Ramos (cell line): ENCODE measurements at regions not wholly inside any gene's neighbourhood (a gene's known extent, or its start where the extent isn't known, plus 50 kb on each side); places are given as distances from the start of the nearest gene placed in this dataset.
"Not testable (repeated sequence)": the region's sequence is repeated elsewhere in the genome, so short reads cannot be mapped to it uniquely, and the experiment has no call there.

Experiments used
- in situ Hi-C: fragments of 300-500 bp; cut with MboI; formaldehyde crosslinking; loops from one replicate; pipeline ENCODE4 v1.14.3; 2022; ENCODE audit warnings: low sequenced_read_pairs; ENCODE audit not compliant: unreplicated experiment

DNA sequence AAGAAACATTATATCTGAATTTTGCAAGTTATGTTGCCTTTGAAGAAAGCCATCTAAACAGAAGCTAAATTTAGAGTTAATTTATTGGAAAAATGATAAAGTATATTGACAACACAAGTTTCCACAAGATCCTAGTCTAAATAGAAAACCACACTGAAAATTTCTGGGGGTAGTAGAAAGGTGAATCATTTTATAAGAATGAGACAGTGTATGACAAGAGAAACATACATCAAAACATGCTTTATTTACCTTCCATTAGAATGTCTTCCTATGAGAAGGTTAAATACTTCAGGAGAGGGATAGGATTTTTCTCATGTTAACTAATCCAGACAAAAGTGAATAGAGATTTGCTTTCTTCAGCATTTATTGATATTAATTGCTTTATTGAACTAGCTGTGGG, 1389.8 kb upstream of the ZEB2 start:
- in situ Hi-C loops, result no loop called here

DNA sequence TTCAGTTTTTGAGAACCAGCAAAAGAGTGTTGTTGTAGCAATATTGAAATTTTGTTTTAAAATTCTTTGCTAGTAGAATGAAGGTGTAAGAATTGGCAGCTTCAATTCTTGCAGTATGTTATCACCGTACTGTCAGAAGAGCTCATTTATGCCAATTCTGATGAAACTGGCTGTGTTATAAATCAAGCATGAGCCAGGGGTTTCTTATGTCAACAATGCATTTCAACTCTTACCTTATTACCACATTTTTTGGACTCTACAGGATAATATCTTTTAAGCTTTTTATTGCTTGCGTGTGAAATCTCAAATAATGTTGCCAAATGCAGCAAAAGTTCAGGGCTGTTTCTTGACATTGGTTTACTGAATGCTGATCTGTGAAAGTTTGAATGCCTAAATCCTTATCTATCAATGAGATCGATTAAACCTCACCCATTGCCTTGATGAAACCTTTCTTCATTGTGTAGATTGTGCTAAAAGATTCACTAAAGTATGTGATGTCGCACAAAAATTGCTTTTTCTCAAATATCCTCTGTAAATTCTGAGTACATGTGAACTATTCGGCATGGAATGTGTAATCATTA, 1389.3 kb upstream of the ZEB2 start:
- in situ Hi-C loops, result no loop called here

DNA sequence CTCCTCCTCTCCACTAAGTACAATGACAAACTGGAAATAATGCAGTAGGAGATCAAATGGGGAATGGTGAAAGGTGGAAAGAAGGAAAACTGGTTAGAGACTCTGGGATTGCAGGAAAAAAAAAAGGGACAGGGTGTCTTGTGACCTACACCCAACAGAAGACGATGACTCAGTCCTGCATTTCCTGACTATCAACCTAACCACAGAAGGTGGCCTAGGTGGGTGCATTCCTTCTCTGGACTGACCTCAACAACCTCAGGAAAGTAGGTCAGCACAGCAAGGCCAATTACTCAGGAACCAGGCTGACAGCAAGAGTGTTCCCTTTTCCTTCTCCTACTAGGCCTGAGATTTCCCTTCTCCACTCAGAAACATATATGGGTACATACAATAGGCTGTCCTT, 1386.4 kb upstream of the ZEB2 start:
- in situ Hi-C loops, result no loop called here

DNA sequence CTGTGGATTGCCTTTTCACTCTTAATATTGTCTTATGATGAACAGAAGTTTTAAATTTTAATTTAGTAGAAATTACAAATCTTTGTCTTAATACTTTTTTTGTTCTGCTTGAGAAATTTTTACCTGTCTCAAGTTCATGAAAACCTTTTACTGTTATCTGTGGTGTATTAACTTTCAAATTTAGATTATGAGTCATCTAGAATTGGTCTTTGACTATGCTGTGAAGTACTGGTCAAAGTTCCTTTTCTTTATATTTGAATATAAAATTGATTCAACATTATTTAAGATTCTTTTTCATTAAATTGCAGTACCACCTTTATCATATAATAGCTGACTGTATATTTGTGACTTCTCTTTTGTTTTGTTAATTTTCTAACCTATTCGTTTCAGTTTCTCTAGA, 1385.5 kb upstream of the ZEB2 start:
- in situ Hi-C loops, result no loop called here

DNA sequence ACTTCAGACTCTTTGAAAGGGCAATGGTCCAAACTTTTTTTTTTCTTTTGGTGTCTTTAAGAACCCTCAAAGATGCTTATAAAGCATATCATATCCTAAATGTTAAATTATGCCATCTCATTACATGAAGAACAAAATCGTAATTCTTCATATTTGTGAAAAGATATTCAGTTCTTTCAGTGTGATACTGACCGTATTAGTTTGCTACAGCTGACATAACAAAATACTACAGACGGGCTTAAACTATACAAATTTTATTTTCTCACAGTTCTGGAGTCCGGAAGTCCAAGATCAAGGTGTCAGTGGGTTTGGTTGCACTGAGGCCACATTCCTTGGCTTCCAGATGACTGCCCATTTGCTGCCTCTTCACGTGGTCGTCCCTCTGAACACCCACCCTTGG, 1377.2 kb upstream of the ZEB2 start:
- in situ Hi-C loops, result no loop called here

DNA sequence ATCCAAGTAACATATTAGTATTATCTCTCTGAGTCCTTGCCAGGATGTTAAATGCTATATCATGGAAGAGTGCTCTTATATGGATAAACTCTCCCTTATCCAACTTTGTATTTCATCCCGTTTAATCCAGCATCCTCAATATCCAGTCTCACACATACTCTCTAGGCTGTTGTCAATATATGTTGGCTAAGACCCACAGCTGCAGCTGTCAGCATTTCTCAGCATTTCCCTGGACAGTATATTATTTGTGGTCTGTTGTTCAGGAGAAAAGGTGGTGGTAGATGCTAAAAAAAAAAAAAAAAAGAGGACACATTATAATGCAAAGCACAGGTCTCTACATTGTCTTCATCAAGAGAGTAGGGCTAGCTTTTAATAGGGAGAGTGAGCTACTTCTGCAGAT, 1368.0 kb upstream of the ZEB2 start:
- in situ Hi-C loops, result no loop called here

DNA sequence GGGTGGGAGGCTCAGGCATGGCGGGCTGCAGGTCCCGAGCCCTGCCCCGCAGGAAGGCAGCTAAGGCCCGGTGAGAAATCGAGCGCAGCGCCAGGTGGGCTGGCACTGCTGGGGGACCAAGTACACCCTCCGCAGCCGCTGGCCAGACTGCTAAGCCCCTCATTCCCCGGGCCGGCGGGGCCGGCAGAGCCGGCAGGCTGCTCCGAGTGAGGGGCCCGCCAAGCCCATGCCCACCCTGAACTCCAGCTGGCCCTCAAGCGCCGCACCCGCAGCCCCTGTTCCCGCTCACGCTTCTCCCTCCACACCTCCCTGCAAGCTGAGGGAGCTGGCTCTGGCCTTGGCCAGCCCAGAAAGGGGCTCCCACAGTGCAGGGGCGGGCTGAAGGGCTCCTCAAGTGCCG, 1361.1 kb upstream of the ZEB2 start:
- in situ Hi-C loops, result not testable (repeated sequence)

DNA sequence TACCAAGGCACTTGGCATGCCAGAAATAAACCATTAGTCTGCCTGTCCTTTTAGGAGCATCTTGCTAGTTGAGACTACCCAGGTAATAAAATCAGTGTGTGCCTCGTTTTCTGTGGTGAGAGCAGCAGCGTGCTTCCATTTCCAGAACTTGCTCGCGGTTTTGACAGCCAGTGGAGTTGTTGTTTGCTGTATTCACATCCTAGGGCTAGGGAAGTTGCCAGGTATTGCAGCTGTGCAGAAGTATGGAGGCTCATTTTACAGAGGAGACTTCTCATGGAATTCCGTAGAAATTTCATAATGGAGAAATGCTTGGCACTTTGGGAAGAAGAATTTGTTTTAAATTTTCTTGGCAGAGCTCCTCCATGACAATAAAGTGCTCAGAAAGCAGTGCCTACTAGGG, 1355.1 kb upstream of the ZEB2 start:
- in situ Hi-C loops, result no loop called here

DNA sequence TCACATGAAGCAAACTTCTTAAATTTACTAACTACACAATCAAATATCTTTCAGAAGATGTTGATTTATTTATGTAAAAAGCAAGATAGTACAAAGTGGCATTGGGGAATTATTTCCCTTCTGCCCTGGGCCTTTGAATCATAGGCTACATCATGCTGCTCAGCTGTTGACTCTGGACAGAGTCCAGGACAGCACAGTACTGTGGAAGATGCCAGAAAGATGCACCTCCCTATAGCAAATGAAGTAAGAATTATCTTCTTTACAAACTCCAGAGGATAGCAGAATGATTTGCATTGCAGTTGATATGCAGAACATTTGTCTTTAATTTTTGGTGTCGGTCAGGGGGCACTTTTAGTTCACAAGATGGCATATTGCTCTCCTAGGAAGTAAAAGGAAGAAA, 1354.5 kb upstream of the ZEB2 start:
- in situ Hi-C loops, result no loop called here

DNA sequence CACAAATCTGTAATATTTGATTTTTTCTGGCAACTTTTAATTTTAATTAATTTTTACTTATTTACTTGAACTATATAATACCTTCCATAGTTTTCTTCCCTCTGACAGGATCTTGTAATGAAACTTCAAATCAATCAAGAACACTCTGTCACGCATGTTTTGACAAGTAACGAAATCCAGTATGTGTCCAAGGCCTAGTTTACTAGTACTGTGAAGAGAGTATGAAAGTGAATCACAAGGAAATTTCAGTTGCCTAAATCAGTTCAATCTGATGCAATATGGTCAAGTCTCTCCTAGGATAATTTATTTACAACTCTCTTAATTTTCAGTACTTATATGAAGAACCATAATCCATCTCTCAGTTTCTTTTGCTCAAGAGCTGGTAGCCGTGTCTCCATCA, 1344.6 kb upstream of the ZEB2 start:
- in situ Hi-C loops, result no loop called here

DNA sequence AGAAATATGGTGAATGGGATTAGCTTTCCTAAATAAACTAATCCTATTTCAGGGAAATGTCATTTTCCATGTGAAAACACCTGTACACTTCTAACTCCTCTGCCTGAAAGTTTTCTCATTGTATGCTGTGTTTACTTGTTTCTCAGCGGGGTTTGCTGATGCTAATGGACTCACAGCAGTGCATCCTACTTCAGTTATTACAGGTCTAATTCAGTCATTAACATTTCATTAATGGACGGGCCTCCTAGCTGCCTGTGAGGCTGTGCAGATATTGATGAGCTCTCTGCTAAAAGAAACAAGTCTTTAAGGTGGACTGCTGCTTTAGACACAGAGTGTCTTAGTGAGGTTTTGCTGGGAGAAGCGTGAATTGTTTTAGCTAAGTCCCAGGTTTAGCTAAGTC, 1342.0 kb upstream of the ZEB2 start:
- in situ Hi-C loops, result no loop called here

DNA sequence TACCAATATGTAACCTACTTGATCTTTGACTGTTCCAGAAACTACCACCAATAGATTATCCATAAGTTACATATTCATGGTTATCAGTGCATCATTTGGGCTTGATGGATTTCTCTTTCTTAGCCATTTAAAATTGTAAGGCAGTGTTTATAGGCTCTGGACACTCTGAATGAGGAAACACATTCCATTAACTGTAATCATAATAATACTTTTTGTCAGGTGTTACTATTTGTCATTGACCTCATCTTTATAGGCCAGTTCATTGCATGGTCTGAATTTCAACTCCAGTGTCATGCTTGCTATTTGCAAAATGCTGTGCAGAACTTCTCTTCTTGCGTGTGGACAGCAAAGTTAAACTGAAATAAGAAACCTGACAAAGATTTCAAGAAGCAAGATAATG, 1340.2 kb upstream of the ZEB2 start:
- in situ Hi-C loops, result no loop called here

DNA sequence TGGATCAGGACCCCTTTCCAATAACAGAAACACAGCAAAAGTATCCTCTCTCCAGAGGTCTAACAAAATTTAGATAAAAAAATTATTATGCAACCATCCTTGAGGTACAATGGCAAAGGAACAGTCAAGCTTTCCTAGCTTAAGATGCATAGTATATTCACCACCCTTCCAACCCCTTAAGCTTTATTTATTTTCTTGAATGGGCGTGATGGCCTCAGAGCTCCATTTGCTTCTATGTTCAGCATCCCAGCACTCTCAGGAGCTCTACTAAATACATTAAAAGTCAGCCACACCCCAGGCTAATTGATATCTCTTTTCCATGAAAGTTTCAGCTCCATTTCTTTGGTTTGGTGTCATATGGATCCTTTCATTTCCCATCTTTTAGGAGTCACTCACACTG, 1335.2 kb upstream of the ZEB2 start:
- in situ Hi-C loops, result no loop called here

DNA sequence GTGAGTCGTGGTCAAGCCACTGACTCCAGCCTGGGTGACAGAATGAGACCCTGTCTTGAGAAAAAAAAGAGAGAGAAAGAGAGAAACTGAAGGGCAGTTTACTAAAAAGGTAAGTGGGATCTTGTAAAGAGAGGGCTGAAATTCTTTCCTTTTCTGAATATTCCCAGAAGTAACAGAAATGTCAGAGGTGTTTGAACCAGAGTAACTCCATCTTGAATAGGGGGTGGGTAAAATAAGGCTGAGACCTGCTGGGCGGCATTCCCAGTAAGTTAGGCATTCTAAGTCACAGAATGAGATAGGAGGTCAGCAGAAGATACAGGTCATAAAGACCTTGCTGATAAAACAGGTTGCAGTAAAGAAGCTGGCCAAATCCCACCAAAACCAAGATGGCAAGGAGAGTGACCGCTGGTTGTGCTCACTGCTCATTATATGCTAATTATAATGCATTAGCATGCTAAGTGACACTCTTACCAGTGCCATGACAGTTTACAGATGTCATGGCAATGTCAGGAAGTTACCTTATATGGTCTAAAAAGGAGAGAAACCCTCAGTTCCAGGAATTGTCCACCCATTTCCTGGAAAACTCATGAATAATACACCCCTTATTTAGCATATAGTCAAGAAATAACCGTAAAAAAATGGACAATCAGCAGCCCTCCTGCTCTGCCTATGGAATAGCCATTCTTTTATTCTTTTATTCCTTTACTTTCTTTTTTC, 1334.3 kb upstream of the ZEB2 start:
- in situ Hi-C loops, result no loop called here

DNA sequence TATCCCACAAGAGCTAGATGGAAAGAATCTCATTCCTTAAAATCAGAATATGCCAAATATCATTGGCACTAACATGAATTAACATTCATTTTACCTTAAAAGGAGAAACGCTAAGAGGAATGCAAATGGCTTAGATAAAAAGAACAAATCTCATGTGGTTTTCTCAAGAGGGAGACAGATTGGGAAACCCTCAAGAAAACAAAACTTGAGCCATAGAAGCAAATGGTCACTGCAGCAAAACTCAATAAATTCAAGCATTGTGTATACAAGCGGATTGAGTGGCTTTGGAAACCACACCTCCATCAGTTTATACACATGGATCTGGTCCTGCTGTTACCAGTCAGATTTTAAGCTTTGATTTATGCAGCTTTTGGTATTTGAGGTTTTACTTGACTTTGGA, 1331.8 kb upstream of the ZEB2 start:
- in situ Hi-C loops, result no loop called here

DNA sequence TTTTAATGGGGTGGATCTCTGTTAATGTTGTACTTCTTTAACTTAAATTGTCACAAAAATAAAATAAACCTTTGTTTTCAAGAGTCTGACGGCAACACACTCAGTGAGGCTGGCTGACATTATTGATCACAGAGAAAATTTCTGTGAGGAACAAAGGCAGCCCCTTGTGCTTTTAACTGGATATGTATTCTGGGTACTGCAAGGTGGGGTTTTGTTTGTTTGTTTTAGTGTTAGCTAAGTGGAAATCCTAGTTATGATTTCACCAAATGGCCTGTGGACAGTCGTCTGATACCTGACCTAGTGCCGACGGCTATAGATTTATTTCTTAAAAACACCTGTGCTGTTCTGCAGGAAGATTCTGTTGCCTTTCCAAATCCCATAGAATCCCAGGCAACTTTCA, 1329.5 kb upstream of the ZEB2 start:
- in situ Hi-C loops, result no loop called here

DNA sequence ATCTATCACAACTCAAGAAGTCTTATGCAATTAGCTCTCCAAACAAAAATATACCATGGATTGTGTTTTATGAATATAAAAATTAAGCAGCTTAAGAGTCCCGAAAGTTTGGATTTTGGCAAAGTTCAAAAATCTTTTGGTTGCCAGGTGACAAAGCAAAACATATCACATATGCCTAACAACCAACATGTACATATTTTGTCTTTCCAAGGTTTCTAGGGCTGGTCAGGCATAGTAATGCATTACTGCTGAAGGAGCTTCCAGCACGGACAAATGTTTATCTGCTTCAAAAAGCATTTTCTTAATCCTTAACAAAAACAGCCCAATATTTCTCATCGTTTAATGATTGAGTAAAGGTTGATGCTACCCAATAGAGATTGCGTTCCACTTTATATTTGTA, 1327.1 kb upstream of the ZEB2 start:
- in situ Hi-C loops, result no loop called here

DNA sequence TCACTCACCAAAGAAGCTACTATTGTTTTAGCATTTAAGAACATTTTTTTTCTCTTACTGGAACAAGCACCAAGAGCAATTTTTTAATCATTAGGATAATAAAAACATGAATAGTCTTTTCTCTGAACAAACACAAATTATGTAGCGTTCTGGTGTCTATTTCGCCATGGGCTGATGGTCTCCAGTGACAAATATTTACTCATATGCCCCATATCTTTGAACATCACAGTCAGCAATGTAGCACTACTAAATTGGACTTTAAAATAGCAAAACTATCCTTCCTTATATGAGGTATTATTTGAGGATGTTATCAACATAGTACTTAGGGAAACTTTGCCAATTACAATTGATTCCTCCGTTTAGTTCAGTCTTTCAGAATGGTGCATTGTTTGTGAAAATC, 1326.0 kb upstream of the ZEB2 start:
- in situ Hi-C loops, result no loop called here

DNA sequence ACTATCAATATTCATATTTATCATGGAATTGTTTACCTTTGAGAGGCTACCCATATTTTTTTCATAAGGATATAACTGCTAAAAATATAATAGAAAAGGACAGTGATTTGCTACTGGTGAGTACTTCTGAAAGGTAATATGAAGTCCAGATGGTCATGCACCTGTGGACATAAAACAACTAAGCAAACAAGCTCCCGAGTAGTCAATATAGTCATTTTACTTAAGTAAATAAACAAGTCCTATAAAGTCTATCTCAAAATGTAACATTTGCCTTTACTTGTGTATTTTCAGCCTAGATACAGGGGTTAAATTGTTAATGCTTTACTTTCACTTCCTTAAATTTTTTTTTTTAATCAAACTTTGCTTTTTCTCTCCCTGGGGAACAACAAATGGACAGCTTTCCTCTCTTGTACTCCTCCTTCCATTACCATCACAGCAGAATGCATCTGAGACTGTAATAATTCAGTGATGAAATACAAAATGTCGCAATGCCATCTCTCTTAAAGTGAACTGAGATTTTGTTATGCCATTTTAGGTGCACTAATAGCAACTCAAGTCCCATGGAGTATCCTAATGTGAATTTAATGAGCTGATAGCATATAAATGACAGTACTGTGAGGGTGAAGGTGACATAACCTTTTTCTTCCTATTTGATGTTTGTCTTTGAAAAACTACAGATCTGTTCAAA, 1325.4 kb upstream of the ZEB2 start:
- in situ Hi-C loops, result no loop called here

DNA sequence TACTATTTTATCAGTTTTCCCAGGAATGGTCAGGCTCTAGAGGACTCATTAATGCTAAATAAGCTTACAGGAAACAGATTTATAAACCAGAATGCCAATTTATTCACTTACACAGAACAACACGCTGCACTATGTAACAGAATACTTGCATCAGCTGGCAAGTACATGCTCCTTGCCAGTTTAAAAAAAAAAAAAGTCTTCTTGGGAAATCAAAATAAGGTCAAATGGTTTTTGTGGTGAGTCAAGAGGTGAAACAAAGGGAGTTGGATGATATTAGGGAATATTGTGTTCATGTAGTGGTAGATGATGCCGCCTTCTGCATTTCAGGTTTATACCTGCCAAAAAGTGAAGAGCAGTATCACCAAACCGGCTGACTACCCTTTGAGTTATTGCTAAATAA, 1322.1 kb upstream of the ZEB2 start:
- in situ Hi-C loops, result no loop called here

DNA sequence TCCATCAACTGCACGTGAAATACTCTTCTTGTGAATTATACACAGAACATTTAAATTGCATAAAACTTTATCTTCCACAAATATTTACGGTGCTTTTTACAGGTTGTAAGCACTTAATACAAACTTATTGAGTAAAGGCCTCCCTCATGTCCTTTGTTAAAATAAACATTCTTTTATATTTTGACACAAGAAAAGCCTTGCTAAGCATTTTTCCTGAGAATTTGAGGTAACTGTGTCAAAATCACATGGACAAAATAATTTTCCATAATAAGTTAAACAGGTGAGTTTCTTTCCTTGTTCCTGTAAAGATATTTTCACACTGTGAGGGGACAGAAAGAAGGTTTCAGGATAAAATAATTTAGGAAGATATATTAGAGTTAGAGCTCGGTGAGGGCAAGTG, 1317.1 kb upstream of the ZEB2 start:
- in situ Hi-C loops, result no loop called here

DNA sequence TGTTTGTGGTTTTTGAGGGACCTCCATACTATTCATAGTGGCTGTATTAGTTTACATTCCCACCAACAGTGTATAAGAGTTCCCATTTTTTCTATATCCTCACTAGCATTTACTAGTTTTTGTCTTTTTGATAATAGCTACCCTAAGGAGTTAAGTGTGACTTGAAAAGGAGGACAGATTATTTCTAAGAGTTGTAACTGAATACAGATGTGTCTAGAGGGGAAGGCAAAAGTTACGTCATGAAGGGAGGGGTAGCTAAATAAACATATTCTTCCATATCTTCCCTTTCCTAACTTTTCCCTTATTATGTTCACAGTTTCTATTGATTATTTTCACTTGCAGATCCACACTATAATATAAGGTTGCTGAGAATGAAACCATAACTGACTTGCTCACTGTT, 1315.7 kb upstream of the ZEB2 start:
- in situ Hi-C loops, result no loop called here
